H9 (cell line): ENCODE measurements at regions not wholly inside any gene's neighbourhood (a gene's known extent, or its start where the extent isn't known, plus 50 kb on each side); places are given as distances from the start of the nearest gene placed in this dataset.

Experiments used
- DNase-seq: peaks from one replicate; pipeline ENCODE4 v3.0.0-alpha.2; 2017
- H2AFZ ChIP-seq: one replicate; pipeline ENCODE4 v1.6.1; 2013; ENCODE audit warnings: mild to moderate bottlenecking, low read length, control low read depth, moderate library complexity
- H2AK5ac ChIP-seq: 2 replicates; pipeline ENCODE4 v1.6.1; 2013; ENCODE audit warnings: low read length, control low read depth, mixed read lengths; ENCODE audit not compliant: insufficient read length
- H2BK120ac ChIP-seq: one replicate; pipeline ENCODE4 v1.6.1; 2013; ENCODE audit warnings: low read depth, mild to moderate bottlenecking, low read length, control low read depth, inconsistent platforms; ENCODE audit not compliant: poor library complexity, severe bottlenecking
- H2BK12ac ChIP-seq: 2 replicates; pipeline ENCODE4 v1.6.1; 2013; ENCODE audit warnings: low read length, control low read depth, mixed read lengths, low read depth; ENCODE audit not compliant: insufficient read length
- H2BK15ac ChIP-seq: 2 replicates; pipeline ENCODE4 v1.6.1; 2013; ENCODE audit warnings: low read depth, low read length, control low read depth
- H2BK20ac ChIP-seq: one replicate; pipeline ENCODE4 v1.6.1; 2013; ENCODE audit warnings: low read depth, mild to moderate bottlenecking, low read length, control low read depth, inconsistent platforms; ENCODE audit not compliant: poor library complexity, severe bottlenecking
- H2BK5ac ChIP-seq: 2 replicates; pipeline ENCODE4 v1.6.1; 2013; ENCODE audit warnings: low read length, control low read depth, mixed read lengths; ENCODE audit not compliant: insufficient read length
- H3K14ac ChIP-seq: 2 replicates; pipeline ENCODE4 v1.6.1; 2013; ENCODE audit warnings: low read length, control low read depth; ENCODE audit not compliant: insufficient read depth
- H3K18ac ChIP-seq: 2 replicates; pipeline ENCODE4 v1.6.1; 2013; ENCODE audit warnings: low read depth, mild to moderate bottlenecking, mixed read lengths, low read length, control low read depth; ENCODE audit not compliant: insufficient read length
- H3K23ac ChIP-seq: 2 replicates; pipeline ENCODE4 v1.6.1; 2013; ENCODE audit warnings: low read length, control low read depth, mixed read lengths, low read depth; ENCODE audit not compliant: insufficient read length
- H3K23me2 ChIP-seq: 2 replicates; pipeline ENCODE4 v1.6.1; 2013; ENCODE audit warnings: low read depth, mild to moderate bottlenecking, mixed read lengths, low read length, control low read depth; ENCODE audit not compliant: insufficient read length, poor library complexity, severe bottlenecking
- H3K27ac ChIP-seq: 2 replicates; pipeline ENCODE4 v1.5.1; 2013; ENCODE audit warnings: low read length, control low read depth, mixed read lengths, low read depth; ENCODE audit not compliant: insufficient read length
- H3K27me3 ChIP-seq: 2 replicates; pipeline ENCODE4 v1.6.1; 2013; ENCODE audit warnings: low read length, control low read depth, inconsistent platforms; ENCODE audit not compliant: insufficient read depth
- H3K4ac ChIP-seq: 2 replicates; pipeline ENCODE4 v1.6.1; 2013; ENCODE audit warnings: low read depth, mild to moderate bottlenecking, control low read depth, inconsistent platforms, low read length, moderate library complexity
- H3K4me1 ChIP-seq: 2 replicates; pipeline ENCODE4 v1.6.1; 2013; ENCODE audit warnings: low read length, control low read depth, inconsistent platforms; ENCODE audit not compliant: insufficient read depth
- H3K4me2 ChIP-seq: 2 replicates; pipeline ENCODE4 v1.6.1; 2013; ENCODE audit warnings: low read length, control low read depth, mixed read lengths; ENCODE audit not compliant: insufficient read length, insufficient read depth
- H3K56ac ChIP-seq: 2 replicates; pipeline ENCODE4 v1.6.1; 2013; ENCODE audit warnings: low read depth, mild to moderate bottlenecking, mixed read lengths, low read length, control low read depth; ENCODE audit not compliant: insufficient read length
- H3K79me1 ChIP-seq: 2 replicates; pipeline ENCODE4 v1.6.1; 2013; ENCODE audit warnings: low read depth, mild to moderate bottlenecking, moderate library complexity, low read length, control low read depth, inconsistent platforms; ENCODE audit not compliant: insufficient read depth, poor library complexity, severe bottlenecking
- H3K79me2 ChIP-seq: 2 replicates; pipeline ENCODE4 v1.6.1; 2013; ENCODE audit warnings: low read length, control low read depth, inconsistent platforms; ENCODE audit not compliant: insufficient read depth
- H3K9ac ChIP-seq: 2 replicates; pipeline ENCODE4 v1.6.1; 2013; ENCODE audit warnings: low read length, control low read depth, mixed read lengths; ENCODE audit not compliant: insufficient read length; ENCODE audit errors: extremely low read depth
- H3K9me3 ChIP-seq: one replicate; pipeline ENCODE4 v1.6.1; 2013; ENCODE audit warnings: low read depth, low read length, inconsistent platforms; ENCODE audit not compliant: control insufficient read depth
- H3T11ph ChIP-seq: one replicate; pipeline ENCODE4 v1.6.1; 2013; ENCODE audit warnings: mild to moderate bottlenecking, low read length, control low read depth, inconsistent platforms
- H4K20me1 ChIP-seq: one replicate; pipeline ENCODE4 v1.6.1; 2013; ENCODE audit not compliant: control insufficient read depth, insufficient read length, insufficient read depth
- H4K5ac ChIP-seq: 2 replicates; pipeline ENCODE4 v1.6.1; 2013; ENCODE audit warnings: low read depth, mild to moderate bottlenecking, mixed read lengths, low read length, control low read depth; ENCODE audit not compliant: insufficient read length
- H4K8ac ChIP-seq: replicated peaks from 2 replicates; pipeline ENCODE4 v1.6.1; 2013; ENCODE audit warnings: low read length, control low read depth, mixed read lengths, low read depth; ENCODE audit not compliant: insufficient read length
- H4K91ac ChIP-seq: 2 replicates; pipeline ENCODE4 v1.6.1; 2013; ENCODE audit warnings: low read depth, mild to moderate bottlenecking, moderate library complexity, mixed read lengths, low read length, control low read depth; ENCODE audit not compliant: insufficient read length
- H3K27ac Mint-ChIP-seq, 3 experiments: 2 replicates in 2 of 3; 3 replicates in 1 of 3; pipeline ENCODE4 v1.8.0; 2020 to 2021; ENCODE audit warnings: mixed read lengths in 3 of 3, mild to moderate bottlenecking in 1 of 3, moderate library complexity in 1 of 3
- H3K27me3 Mint-ChIP-seq: 2 replicates; pipeline ENCODE4 v1.8.0; 2021; ENCODE audit warnings: low read depth, mild to moderate bottlenecking, moderate library complexity, mixed read lengths
- H3K36me3 Mint-ChIP-seq, 3 experiments: 2 replicates in 2 of 3; 3 replicates in 1 of 3; pipeline ENCODE4 v1.8.0; 2020 to 2021; ENCODE audit warnings: low read depth in 3 of 3, mixed read lengths in 3 of 3; ENCODE audit not compliant: insufficient read depth in 1 of 3
- H3K4me1 Mint-ChIP-seq, 2 experiments: 2 replicates each; pipeline ENCODE4 v1.8.0; 2020; ENCODE audit warnings: mixed read lengths in 2 of 2
- H3K4me3 Mint-ChIP-seq, 2 experiments: 2 replicates in 1 of 2; 3 replicates in 1 of 2; pipeline ENCODE4 v1.8.0; 2020 to 2021; ENCODE audit warnings: mild to moderate bottlenecking in 2 of 2, mixed read lengths in 2 of 2, moderate library complexity in 1 of 2
- H3K9me3 Mint-ChIP-seq, 2 experiments: 2 replicates in 1 of 2; 3 replicates in 1 of 2; pipeline ENCODE4 v1.8.0; 2020; ENCODE audit warnings: mild to moderate bottlenecking in 2 of 2, mixed read lengths in 2 of 2, moderate library complexity in 1 of 2
- WGBS: extraction: QIAGEN DNeasy Blood & Tissue Kit; methylation state at CpG from one replicate; pipeline ENCODE4 v1.1.7; 2013; ENCODE audit warnings: missing lambda C conversion rate, low lambda C conversion rate, mixed read lengths; ENCODE audit not compliant: insufficient read length; ENCODE audit errors: extremely low coverage; 5-methylcytosine and 5-hydroxymethylcytosine counted together
- TF ChIP-seq, protein P1 (sequence below): fragments of 200-600 bp; sonication (generic); conservative IDR thresholded peaks from 3 replicates; pipeline ENCODE4 v1.8.0; 2021; ENCODE audit warnings: antibody characterized with exemption, mild to moderate bottlenecking

DNA sequence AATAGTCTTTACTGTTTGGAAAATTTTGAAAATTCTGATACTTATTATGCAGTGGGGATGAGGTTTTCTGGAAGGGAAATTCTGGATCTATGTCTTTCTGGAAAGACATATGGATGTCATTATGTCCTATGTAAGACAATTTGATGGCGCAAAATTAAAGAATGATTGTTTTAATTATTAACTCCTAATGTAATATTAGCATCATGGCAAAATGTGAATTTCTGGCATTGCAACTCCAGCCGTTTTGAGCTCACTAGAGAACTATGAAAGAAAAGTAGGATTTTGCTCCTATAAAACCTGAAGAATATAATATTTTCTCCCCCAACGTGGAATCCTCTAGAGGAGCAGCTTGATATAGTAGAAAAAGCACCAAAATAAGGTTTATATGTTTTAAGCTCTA, 243.2 kb downstream of the RFPL4B start:
- Histone ChIP-seq H3K4ac (no peak overlapping the region), H3K56ac (no peak overlapping the region), H2AK5ac (no peak overlapping the region), H3T11ph (no peak overlapping the region), H3K18ac (no peak overlapping the region), H2BK5ac (no peak overlapping the region), H3K9me3 (no peaks in the 10 kb centered on the region), H2BK12ac (no peak overlapping the region), H2AFZ (no peak overlapping the region), H3K23ac (no peak overlapping the region), H3K79me1 (no peaks in the 10 kb centered on the region), H4K8ac (no peak overlapping the region), H2BK20ac (no peak overlapping the region), H4K20me1 (no peaks in the 10 kb centered on the region), H3K23me2 (no peaks in the 10 kb centered on the region), H2BK15ac (no peak overlapping the region), H4K91ac (no peak overlapping the region), H3K27me3 (no peaks in the 10 kb centered on the region), H3K14ac (no peak overlapping the region), H3K27ac (no peak overlapping the region), H4K5ac (no peak overlapping the region), H3K4me1 (no peaks in the 10 kb centered on the region), H2BK120ac (no peak overlapping the region), H3K4me2 (no peak overlapping the region), H3K79me2 (no peaks in the 10 kb centered on the region), H3K9ac (no peak overlapping the region)
- DNase-seq = no peak
- TF ChIP-seq, protein P1, sequence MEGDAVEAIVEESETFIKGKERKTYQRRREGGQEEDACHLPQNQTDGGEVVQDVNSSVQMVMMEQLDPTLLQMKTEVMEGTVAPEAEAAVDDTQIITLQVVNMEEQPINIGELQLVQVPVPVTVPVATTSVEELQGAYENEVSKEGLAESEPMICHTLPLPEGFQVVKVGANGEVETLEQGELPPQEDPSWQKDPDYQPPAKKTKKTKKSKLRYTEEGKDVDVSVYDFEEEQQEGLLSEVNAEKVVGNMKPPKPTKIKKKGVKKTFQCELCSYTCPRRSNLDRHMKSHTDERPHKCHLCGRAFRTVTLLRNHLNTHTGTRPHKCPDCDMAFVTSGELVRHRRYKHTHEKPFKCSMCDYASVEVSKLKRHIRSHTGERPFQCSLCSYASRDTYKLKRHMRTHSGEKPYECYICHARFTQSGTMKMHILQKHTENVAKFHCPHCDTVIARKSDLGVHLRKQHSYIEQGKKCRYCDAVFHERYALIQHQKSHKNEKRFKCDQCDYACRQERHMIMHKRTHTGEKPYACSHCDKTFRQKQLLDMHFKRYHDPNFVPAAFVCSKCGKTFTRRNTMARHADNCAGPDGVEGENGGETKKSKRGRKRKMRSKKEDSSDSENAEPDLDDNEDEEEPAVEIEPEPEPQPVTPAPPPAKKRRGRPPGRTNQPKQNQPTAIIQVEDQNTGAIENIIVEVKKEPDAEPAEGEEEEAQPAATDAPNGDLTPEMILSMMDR = no peak
- H3K27me3 Mint-ChIP-seq = no peaks in the 10 kb centered on the region
- H3K27ac Mint-ChIP-seq = no peak overlapping the region
- H3K36me3 Mint-ChIP-seq = peaks cover 0 to 17% (median 3%) of the 10 kb centered on the region in 3 experiments; a peak in 3 of 7 replicates
- peaks cover 0 to 4% of the 10 kb centered on the region in 2 experiments; a peak in 3 of 4 replicates for H3K4me1 Mint-ChIP-seq
- H3K4me3 Mint-ChIP-seq = no peak overlapping the region
- no CpG with 5 or more reads among the region's 3 CpGs for WGBS
- H3K9me3 Mint-ChIP-seq = peaks cover 8 to 16% of the 10 kb centered on the region in 2 experiments
